H9 (cell line): ENCODE measurements at regions not wholly inside any gene's neighbourhood (a gene's known extent, or its start where the extent isn't known, plus 50 kb on each side); places are given as distances from the start of the nearest gene placed in this dataset.

Source experiments
- DNase-seq: peaks from one replicate; pipeline ENCODE4 v3.0.0-alpha.2; 2017
- H2AFZ ChIP-seq: one replicate; pipeline ENCODE4 v1.6.1; 2013; ENCODE audit warnings: mild to moderate bottlenecking, low read length, control low read depth, moderate library complexity
- H2AK5ac ChIP-seq: 2 replicates; pipeline ENCODE4 v1.6.1; 2013; ENCODE audit warnings: low read length, control low read depth, mixed read lengths; ENCODE audit not compliant: insufficient read length
- H2BK120ac ChIP-seq: one replicate; pipeline ENCODE4 v1.6.1; 2013; ENCODE audit warnings: low read depth, mild to moderate bottlenecking, low read length, control low read depth, inconsistent platforms; ENCODE audit not compliant: poor library complexity, severe bottlenecking
- H2BK12ac ChIP-seq: 2 replicates; pipeline ENCODE4 v1.6.1; 2013; ENCODE audit warnings: low read length, control low read depth, mixed read lengths, low read depth; ENCODE audit not compliant: insufficient read length
- H2BK15ac ChIP-seq: 2 replicates; pipeline ENCODE4 v1.6.1; 2013; ENCODE audit warnings: low read depth, low read length, control low read depth
- H2BK20ac ChIP-seq: one replicate; pipeline ENCODE4 v1.6.1; 2013; ENCODE audit warnings: low read depth, mild to moderate bottlenecking, low read length, control low read depth, inconsistent platforms; ENCODE audit not compliant: poor library complexity, severe bottlenecking
- H2BK5ac ChIP-seq: 2 replicates; pipeline ENCODE4 v1.6.1; 2013; ENCODE audit warnings: low read length, control low read depth, mixed read lengths; ENCODE audit not compliant: insufficient read length
- H3K14ac ChIP-seq: 2 replicates; pipeline ENCODE4 v1.6.1; 2013; ENCODE audit warnings: low read length, control low read depth; ENCODE audit not compliant: insufficient read depth
- H3K18ac ChIP-seq: 2 replicates; pipeline ENCODE4 v1.6.1; 2013; ENCODE audit warnings: low read depth, mild to moderate bottlenecking, mixed read lengths, low read length, control low read depth; ENCODE audit not compliant: insufficient read length
- H3K23ac ChIP-seq: 2 replicates; pipeline ENCODE4 v1.6.1; 2013; ENCODE audit warnings: low read length, control low read depth, mixed read lengths, low read depth; ENCODE audit not compliant: insufficient read length
- H3K23me2 ChIP-seq: 2 replicates; pipeline ENCODE4 v1.6.1; 2013; ENCODE audit warnings: low read depth, mild to moderate bottlenecking, mixed read lengths, low read length, control low read depth; ENCODE audit not compliant: insufficient read length, poor library complexity, severe bottlenecking
- H3K27ac ChIP-seq: 2 replicates; pipeline ENCODE4 v1.5.1; 2013; ENCODE audit warnings: low read length, control low read depth, mixed read lengths, low read depth; ENCODE audit not compliant: insufficient read length
- H3K27me3 ChIP-seq: 2 replicates; pipeline ENCODE4 v1.6.1; 2013; ENCODE audit warnings: low read length, control low read depth, inconsistent platforms; ENCODE audit not compliant: insufficient read depth
- H3K4ac ChIP-seq: 2 replicates; pipeline ENCODE4 v1.6.1; 2013; ENCODE audit warnings: low read depth, mild to moderate bottlenecking, control low read depth, inconsistent platforms, low read length, moderate library complexity
- H3K4me1 ChIP-seq: 2 replicates; pipeline ENCODE4 v1.6.1; 2013; ENCODE audit warnings: low read length, control low read depth, inconsistent platforms; ENCODE audit not compliant: insufficient read depth
- H3K4me2 ChIP-seq: 2 replicates; pipeline ENCODE4 v1.6.1; 2013; ENCODE audit warnings: low read length, control low read depth, mixed read lengths; ENCODE audit not compliant: insufficient read length, insufficient read depth
- H3K56ac ChIP-seq: 2 replicates; pipeline ENCODE4 v1.6.1; 2013; ENCODE audit warnings: low read depth, mild to moderate bottlenecking, mixed read lengths, low read length, control low read depth; ENCODE audit not compliant: insufficient read length
- H3K79me1 ChIP-seq: 2 replicates; pipeline ENCODE4 v1.6.1; 2013; ENCODE audit warnings: low read depth, mild to moderate bottlenecking, moderate library complexity, low read length, control low read depth, inconsistent platforms; ENCODE audit not compliant: insufficient read depth, poor library complexity, severe bottlenecking
- H3K79me2 ChIP-seq: 2 replicates; pipeline ENCODE4 v1.6.1; 2013; ENCODE audit warnings: low read length, control low read depth, inconsistent platforms; ENCODE audit not compliant: insufficient read depth
- H3K9ac ChIP-seq: 2 replicates; pipeline ENCODE4 v1.6.1; 2013; ENCODE audit warnings: low read length, control low read depth, mixed read lengths; ENCODE audit not compliant: insufficient read length; ENCODE audit errors: extremely low read depth
- H3K9me3 ChIP-seq: one replicate; pipeline ENCODE4 v1.6.1; 2013; ENCODE audit warnings: low read depth, low read length, inconsistent platforms; ENCODE audit not compliant: control insufficient read depth
- H3T11ph ChIP-seq: one replicate; pipeline ENCODE4 v1.6.1; 2013; ENCODE audit warnings: mild to moderate bottlenecking, low read length, control low read depth, inconsistent platforms
- H4K20me1 ChIP-seq: one replicate; pipeline ENCODE4 v1.6.1; 2013; ENCODE audit not compliant: control insufficient read depth, insufficient read length, insufficient read depth
- H4K5ac ChIP-seq: 2 replicates; pipeline ENCODE4 v1.6.1; 2013; ENCODE audit warnings: low read depth, mild to moderate bottlenecking, mixed read lengths, low read length, control low read depth; ENCODE audit not compliant: insufficient read length
- H4K8ac ChIP-seq: replicated peaks from 2 replicates; pipeline ENCODE4 v1.6.1; 2013; ENCODE audit warnings: low read length, control low read depth, mixed read lengths, low read depth; ENCODE audit not compliant: insufficient read length
- H4K91ac ChIP-seq: 2 replicates; pipeline ENCODE4 v1.6.1; 2013; ENCODE audit warnings: low read depth, mild to moderate bottlenecking, moderate library complexity, mixed read lengths, low read length, control low read depth; ENCODE audit not compliant: insufficient read length
- H3K27ac Mint-ChIP-seq, 3 experiments: 2 replicates in 2 of 3; 3 replicates in 1 of 3; pipeline ENCODE4 v1.8.0; 2020 to 2021; ENCODE audit warnings: mixed read lengths in 3 of 3, mild to moderate bottlenecking in 1 of 3, moderate library complexity in 1 of 3
- H3K27me3 Mint-ChIP-seq: 2 replicates; pipeline ENCODE4 v1.8.0; 2021; ENCODE audit warnings: low read depth, mild to moderate bottlenecking, moderate library complexity, mixed read lengths
- H3K36me3 Mint-ChIP-seq, 3 experiments: 2 replicates in 2 of 3; 3 replicates in 1 of 3; pipeline ENCODE4 v1.8.0; 2020 to 2021; ENCODE audit warnings: low read depth in 3 of 3, mixed read lengths in 3 of 3; ENCODE audit not compliant: insufficient read depth in 1 of 3
- H3K4me1 Mint-ChIP-seq, 2 experiments: 2 replicates each; pipeline ENCODE4 v1.8.0; 2020; ENCODE audit warnings: mixed read lengths in 2 of 2
- H3K4me3 Mint-ChIP-seq, 2 experiments: 2 replicates in 1 of 2; 3 replicates in 1 of 2; pipeline ENCODE4 v1.8.0; 2020 to 2021; ENCODE audit warnings: mild to moderate bottlenecking in 2 of 2, mixed read lengths in 2 of 2, moderate library complexity in 1 of 2
- H3K9me3 Mint-ChIP-seq, 2 experiments: 2 replicates in 1 of 2; 3 replicates in 1 of 2; pipeline ENCODE4 v1.8.0; 2020; ENCODE audit warnings: mild to moderate bottlenecking in 2 of 2, mixed read lengths in 2 of 2, moderate library complexity in 1 of 2
- WGBS: extraction: QIAGEN DNeasy Blood & Tissue Kit; methylation state at CpG from one replicate; pipeline ENCODE4 v1.1.7; 2013; ENCODE audit warnings: missing lambda C conversion rate, low lambda C conversion rate, mixed read lengths; ENCODE audit not compliant: insufficient read length; ENCODE audit errors: extremely low coverage; 5-methylcytosine and 5-hydroxymethylcytosine counted together
- TF ChIP-seq, protein P1 (sequence below): fragments of 200-600 bp; sonication (generic); conservative IDR thresholded peaks from 3 replicates; pipeline ENCODE4 v1.8.0; 2021; ENCODE audit warnings: antibody characterized with exemption, mild to moderate bottlenecking

DNA sequence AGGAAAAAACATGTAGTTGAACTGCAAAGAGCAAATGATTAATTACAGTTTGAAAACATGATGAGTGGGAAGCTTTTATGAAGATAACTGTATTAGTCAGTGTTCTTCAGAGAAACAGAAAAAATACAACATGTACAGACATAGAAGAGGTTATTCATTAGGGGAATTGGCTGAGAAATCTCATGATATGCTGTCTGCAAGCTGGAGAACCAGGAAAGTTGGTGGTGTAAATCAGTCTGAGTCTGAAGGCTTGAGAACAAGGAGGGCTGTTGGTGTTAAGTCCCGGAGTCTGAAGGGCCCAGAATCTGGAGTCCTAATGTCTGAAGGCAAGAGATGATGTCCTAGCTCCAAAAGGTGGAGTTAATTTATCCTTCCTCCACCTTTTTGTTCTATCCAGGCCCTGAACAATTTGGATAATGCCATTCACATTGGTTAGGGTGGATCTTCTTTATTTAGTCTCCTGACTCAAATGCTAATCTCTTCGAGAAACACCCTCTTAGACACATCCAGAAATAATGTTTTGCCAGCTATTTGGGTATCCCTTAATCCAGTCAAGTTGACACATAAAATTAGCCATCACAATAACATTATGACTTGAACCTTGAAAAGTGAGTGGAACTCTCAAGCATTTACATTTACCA lies 672.9 kb upstream of the PTBP2 start:
- no CpG with 5 or more reads among the region's 2 CpGs for WGBS
- Histone ChIP-seq H3K9ac (no peak overlapping the region), H4K20me1 (no peaks in the 10 kb centered on the region), H2BK120ac (no peak overlapping the region), H2AK5ac (no peak overlapping the region), H3K27me3 (no peaks in the 10 kb centered on the region), H4K91ac (no peak overlapping the region), H3K79me2 (no peaks in the 10 kb centered on the region), H4K8ac (no peak overlapping the region), H3K9me3 (no peaks in the 10 kb centered on the region), H3K4me2 (no peak overlapping the region), H3K27ac (no peak overlapping the region), H3K56ac (no peak overlapping the region), H3K14ac (no peak overlapping the region), H3K23ac (no peak overlapping the region), H3T11ph (no peak overlapping the region), H2BK15ac (no peak overlapping the region), H3K4me1 (no peaks in the 10 kb centered on the region), H2BK12ac (no peak overlapping the region), H3K18ac (no peak overlapping the region), H2AFZ (no peak overlapping the region), H2BK20ac (no peak overlapping the region), H3K79me1 (no peaks in the 10 kb centered on the region), H2BK5ac (no peak overlapping the region), H3K23me2 (no peaks in the 10 kb centered on the region), H3K4ac (no peak overlapping the region), H4K5ac (no peak overlapping the region)
- no peak overlapping the region for H3K4me3 Mint-ChIP-seq
- no peak overlapping the region; a peak in 1 of 7 replicates for H3K27ac Mint-ChIP-seq
- TF ChIP-seq, protein P1, sequence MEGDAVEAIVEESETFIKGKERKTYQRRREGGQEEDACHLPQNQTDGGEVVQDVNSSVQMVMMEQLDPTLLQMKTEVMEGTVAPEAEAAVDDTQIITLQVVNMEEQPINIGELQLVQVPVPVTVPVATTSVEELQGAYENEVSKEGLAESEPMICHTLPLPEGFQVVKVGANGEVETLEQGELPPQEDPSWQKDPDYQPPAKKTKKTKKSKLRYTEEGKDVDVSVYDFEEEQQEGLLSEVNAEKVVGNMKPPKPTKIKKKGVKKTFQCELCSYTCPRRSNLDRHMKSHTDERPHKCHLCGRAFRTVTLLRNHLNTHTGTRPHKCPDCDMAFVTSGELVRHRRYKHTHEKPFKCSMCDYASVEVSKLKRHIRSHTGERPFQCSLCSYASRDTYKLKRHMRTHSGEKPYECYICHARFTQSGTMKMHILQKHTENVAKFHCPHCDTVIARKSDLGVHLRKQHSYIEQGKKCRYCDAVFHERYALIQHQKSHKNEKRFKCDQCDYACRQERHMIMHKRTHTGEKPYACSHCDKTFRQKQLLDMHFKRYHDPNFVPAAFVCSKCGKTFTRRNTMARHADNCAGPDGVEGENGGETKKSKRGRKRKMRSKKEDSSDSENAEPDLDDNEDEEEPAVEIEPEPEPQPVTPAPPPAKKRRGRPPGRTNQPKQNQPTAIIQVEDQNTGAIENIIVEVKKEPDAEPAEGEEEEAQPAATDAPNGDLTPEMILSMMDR = no peak
- DNase-seq = no peak
- H3K9me3 Mint-ChIP-seq = peaks cover 0 to 3% of the 10 kb centered on the region in 2 experiments; a peak in 2 of 5 replicates
- H3K4me1 Mint-ChIP-seq = no peaks in the 10 kb centered on the region
- no peaks in the 10 kb centered on the region for H3K27me3 Mint-ChIP-seq
- H3K36me3 Mint-ChIP-seq = no peaks in the 10 kb centered on the region; a peak in 1 of 7 replicates
